Muscle of leg (tissue), 3 donors: ENCODE measurements at regions not wholly inside any gene's neighbourhood (a gene's known extent, or its start where the extent isn't known, plus 50 kb on each side); places are given as distances from the start of the nearest gene placed in this dataset.
"Not testable (repeated sequence)": the region's sequence is repeated elsewhere in the genome, so short reads cannot be mapped to it uniquely, and the experiment has no call there.

Experiments
- DNase-seq: peaks from one replicate; pipeline ENCODE4 v3.0.0; 2013
- H3K27ac ChIP-seq: one replicate; pipeline ENCODE4 v1.5.1; 2013; ENCODE audit warnings: mild to moderate bottlenecking, low read length, control low read depth
- H3K27me3 ChIP-seq: one replicate; pipeline ENCODE4 v1.6.1; 2013; ENCODE audit warnings: low read length; ENCODE audit not compliant: control insufficient read depth, insufficient read depth
- H3K36me3 ChIP-seq: one replicate; pipeline ENCODE4 v1.6.1; 2013; ENCODE audit warnings: low read length; ENCODE audit not compliant: control insufficient read depth, insufficient read depth
- H3K4me1 ChIP-seq: one replicate; pipeline ENCODE4 v1.6.1; 2013; ENCODE audit warnings: low read length; ENCODE audit not compliant: control insufficient read depth, insufficient read depth
- H3K4me3 ChIP-seq: one replicate; pipeline ENCODE4 v1.5.1; 2013; ENCODE audit warnings: low read length, control low read depth
- H3K9me3 ChIP-seq: replicated peaks from 2 replicates; pipeline ENCODE4 v1.6.1; 2013; ENCODE audit warnings: low read depth, low read length; ENCODE audit not compliant: control insufficient read depth
- WGBS: methylation state at CpG from one replicate; pipeline ENCODE4 v1.1.5; 2013; ENCODE audit warnings: missing lambda C conversion rate; ENCODE audit not compliant: insufficient coverage; 5-methylcytosine and 5-hydroxymethylcytosine counted together

- H3K27me3 ChIP-seq, H3K36me3 ChIP-seq, H3K27ac ChIP-seq, H3K4me3 ChIP-seq, H3K4me1 ChIP-seq, H3K9me3 ChIP-seq, DNase-seq: not testable (repeated sequence)
- WGBS = 60% methylated on average over 1 of the region's 1 CpG
These were observed 105.0 kb upstream of the GORAB start for GRCh38 chr1:170427002-170427401.

DNA sequence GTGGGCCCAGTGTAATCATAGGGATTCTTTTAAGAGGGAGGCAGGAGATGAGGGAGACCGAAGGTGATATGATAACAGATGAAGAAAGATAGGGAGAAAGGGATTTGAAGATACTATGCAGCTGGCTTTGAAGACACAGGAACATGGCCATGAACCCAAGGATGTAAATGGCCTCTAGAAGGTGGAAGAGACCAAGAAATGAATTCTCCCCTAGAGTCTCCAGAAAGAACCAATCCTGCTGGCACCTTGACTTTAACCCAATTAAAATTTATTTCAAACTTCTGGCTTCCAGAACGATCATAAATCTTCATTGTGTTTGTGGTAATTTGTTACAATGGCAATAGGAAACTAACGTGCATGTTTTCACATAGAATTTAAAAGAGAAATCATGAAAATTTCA lies 95.0 kb upstream of the GORAB start:
- no peaks in the 10 kb centered on the region for H3K36me3 ChIP-seq
- no peaks in the 10 kb centered on the region for H3K27me3 ChIP-seq
- H3K9me3 ChIP-seq = no peaks in the 10 kb centered on the region
- no peak overlapping the region for H3K4me3 ChIP-seq
- DNase-seq = no peak
- no peak overlapping the region for H3K27ac ChIP-seq
- H3K4me1 ChIP-seq = no peaks in the 10 kb centered on the region
- 100% methylated on average over 1 of the region's 3 CpGs for WGBS

- Histone ChIP-seq H3K36me3 (no peaks in the 10 kb centered on the region), H3K4me1 (no peaks in the 10 kb centered on the region), H3K4me3 (no peak overlapping the region), H3K27ac (no peak overlapping the region), H3K9me3 (no peaks in the 10 kb centered on the region), H3K27me3 (no peaks in the 10 kb centered on the region)
- DNase-seq = no peak
- no CpG with 5 or more reads among the region's 3 CpGs for WGBS
These were observed 86.9 kb upstream of the GORAB start for GRCh38 chr1:170445096-170445495.

GRCh38 chr1:170448661-170449158 lies 83.3 kb upstream of the GORAB start:
- Histone ChIP-seq H3K9me3 (no peaks in the 10 kb centered on the region), H3K27ac (no peak overlapping the region), H3K27me3 (no peaks in the 10 kb centered on the region), H3K36me3 (no peaks in the 10 kb centered on the region), H3K4me1 (no peaks in the 10 kb centered on the region), H3K4me3 (no peak overlapping the region)
- DNase-seq = no peak

DNA sequence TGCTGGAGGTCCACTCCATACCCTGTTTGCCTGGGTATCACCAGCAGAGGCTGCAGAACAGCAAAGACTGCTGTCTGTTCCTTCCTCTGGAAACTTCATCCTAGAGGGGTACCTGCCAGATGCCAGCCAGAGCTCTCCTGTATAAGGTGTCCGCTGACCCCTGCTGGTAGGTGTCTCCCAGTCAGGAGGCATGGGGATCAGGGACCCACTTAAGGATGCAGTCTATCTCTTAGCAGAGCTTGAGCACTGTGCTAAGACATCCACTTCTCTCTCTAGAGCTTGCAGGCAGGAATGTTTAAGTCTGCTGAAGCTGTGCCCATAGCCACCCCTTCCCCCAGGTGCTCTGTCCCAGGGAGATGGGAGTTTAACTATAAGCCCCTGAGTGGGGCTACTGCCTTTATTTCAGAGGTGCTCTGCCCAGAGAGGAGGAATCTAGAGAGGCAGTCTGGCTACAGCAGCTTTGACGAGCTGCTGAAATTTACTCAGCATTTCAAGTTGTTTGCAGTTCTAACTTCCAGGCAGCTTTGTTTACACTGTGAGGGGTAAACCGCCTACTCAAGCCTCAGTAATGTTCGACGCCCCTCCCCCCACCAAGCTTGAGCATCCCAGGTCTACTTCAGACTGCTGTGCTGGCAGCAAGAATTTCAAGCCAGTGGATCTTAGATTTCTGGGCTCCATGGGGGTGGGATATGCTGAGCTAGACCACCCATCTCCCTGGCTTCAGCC lies 74.5 kb upstream of the GORAB start:
- not testable (repeated sequence) for H3K27me3 ChIP-seq, H3K4me1 ChIP-seq, H3K9me3 ChIP-seq, H3K4me3 ChIP-seq, H3K27ac ChIP-seq, DNase-seq, H3K36me3 ChIP-seq
- WGBS = 100% methylated on average over 2 of the region's 5 CpGs

GRCh38 chr1:170460001-170460400 lies 72.0 kb upstream of the GORAB start:
- H3K9me3 ChIP-seq = peaks cover 2% of the 10 kb centered on the region
- peak; percentile 77 for DNase-seq
- H3K36me3 ChIP-seq = no peaks in the 10 kb centered on the region
- H3K27me3 ChIP-seq = no peaks in the 10 kb centered on the region
- H3K4me3 ChIP-seq = no peak overlapping the region
- peaks cover 8% of the 10 kb centered on the region for H3K4me1 ChIP-seq
- no CpG with 5 or more reads among the region's 2 CpGs for WGBS
- H3K27ac ChIP-seq = peak overlapping the region; percentile 71

DNA sequence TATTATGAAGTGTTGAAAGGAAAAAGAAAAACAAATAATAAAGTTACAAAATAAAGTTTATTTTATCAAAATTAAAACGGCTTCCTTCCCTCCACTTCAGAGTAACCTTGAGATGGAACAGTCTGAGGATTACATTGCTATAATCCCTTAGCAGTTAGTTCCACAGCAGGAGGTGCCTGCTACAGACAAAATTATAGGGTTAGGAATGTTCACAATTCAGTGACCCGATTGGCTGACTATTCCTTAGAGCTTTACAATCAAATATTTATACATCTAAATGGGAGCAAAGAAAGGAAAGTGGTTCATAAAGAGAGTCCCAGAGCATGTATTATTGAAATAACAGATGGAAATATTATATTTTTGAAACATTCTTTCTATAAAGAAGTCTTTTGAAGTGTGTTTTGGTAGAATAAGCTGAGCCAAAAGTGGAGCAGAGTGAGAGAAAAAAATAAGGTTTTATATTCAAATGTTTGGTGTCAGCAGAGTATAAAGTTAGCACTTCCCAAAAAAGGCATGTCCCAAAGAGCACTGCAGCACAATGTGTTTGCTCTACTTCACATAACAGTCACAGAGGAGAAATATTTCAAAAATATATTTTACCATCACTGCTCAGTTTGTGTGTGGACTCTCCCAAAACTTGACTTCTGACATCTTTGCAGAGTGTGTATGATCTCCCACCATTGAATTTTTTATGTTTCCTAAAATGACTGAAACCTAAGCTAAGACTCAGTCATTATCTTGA lies 71.4 kb upstream of the GORAB start:
- peak; percentile 96 for DNase-seq
- Histone ChIP-seq H3K27me3 (no peaks in the 10 kb centered on the region), H3K36me3 (no peaks in the 10 kb centered on the region), H3K27ac (peak overlapping the region; percentile 80), H3K4me3 (no peak overlapping the region), H3K4me1 (peaks cover 8% of the 10 kb centered on the region), H3K9me3 (peaks cover 2% of the 10 kb centered on the region)
- WGBS = no CpG with 5 or more reads among the region's 2 CpGs

GRCh38 chr1:170461291-170461747 lies 70.6 kb upstream of the GORAB start:
- Histone ChIP-seq H3K27me3 (no peaks in the 10 kb centered on the region), H3K36me3 (no peaks in the 10 kb centered on the region), H3K9me3 (peaks cover 2% of the 10 kb centered on the region), H3K4me3 (no peak overlapping the region), H3K4me1 (peaks cover 8% of the 10 kb centered on the region), H3K27ac (peak overlapping the region; percentile 80)
- DNase-seq = peak; percentile 78
- no CpG with 5 or more reads among the region's 1 CpG for WGBS

DNA sequence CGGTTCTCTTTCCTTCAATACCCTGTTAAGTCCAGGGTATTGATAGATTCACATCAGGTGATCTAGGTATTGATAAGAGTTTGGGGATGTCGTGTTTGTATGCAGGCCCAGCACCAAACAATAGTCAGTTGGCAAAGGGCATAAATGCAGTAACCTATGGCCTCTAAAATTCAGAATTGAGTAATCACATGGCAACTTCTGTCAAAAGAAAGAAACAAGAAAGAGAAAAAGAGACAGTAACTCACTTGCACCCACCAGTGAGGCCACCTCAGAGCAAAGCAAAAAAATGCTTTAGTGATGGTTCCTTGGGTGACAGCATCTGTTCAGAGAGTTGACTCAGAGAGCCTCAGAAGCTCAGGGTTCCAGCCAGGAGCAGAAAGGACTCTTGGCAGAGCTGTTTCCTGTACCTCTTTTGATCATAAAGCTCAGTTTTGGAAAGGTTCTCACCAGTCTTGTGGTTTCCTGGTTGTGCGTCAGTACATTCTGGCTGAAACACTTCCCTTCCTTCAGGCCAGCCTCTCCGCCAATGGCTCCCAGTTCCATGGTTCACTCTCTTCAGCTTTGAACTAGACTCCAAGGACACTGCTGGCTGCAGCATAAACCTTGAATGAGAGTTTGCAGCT lies 70.1 kb upstream of the GORAB start:
- no peaks in the 10 kb centered on the region for H3K36me3 ChIP-seq
- 17% methylated on average over 1 of the region's 4 CpGs for WGBS
- DNase-seq = peak; percentile 97
- H3K9me3 ChIP-seq = peaks cover 2% of the 10 kb centered on the region
- no peak overlapping the region for H3K4me3 ChIP-seq
- H3K27ac ChIP-seq = peak overlapping the region; percentile 80
- no peaks in the 10 kb centered on the region for H3K27me3 ChIP-seq
- peaks cover 8% of the 10 kb centered on the region for H3K4me1 ChIP-seq

- no CpG with 5 or more reads among the region's 1 CpG for WGBS
- Histone ChIP-seq H3K27ac (no peak overlapping the region), H3K4me1 (no peaks in the 10 kb centered on the region), H3K27me3 (no peaks in the 10 kb centered on the region), H3K9me3 (no peaks in the 10 kb centered on the region), H3K4me3 (no peak overlapping the region), H3K36me3 (no peaks in the 10 kb centered on the region)
- no peak for DNase-seq
These were observed 61.8 kb upstream of the GORAB start for GRCh38 chr1:170470121-170470520.
